Stimulated activated CD4-positive, alpha-beta T cell treated with anti-CD3 and anti-CD28 coated beads, Interleukin-2, amount 100 ng/mL, for 24 hours (primary cell): ENCODE measurements at regions not wholly inside any gene's neighbourhood (a gene's known extent, or its start where the extent isn't known, plus 50 kb on each side); places are given as distances from the start of the nearest gene placed in this dataset.

Source experiments
- DNase-seq, 2 donors: peaks; one replicate each; pipeline ENCODE4 v3.0.0-alpha.2; 2020

GRCh38 chr12:92614001-92614400 lies 88.8 kb upstream of the PLEKHG7 start:
- DNase-seq: no peak

GRCh38 chr12:92612611-92613010 lies 90.2 kb upstream of the PLEKHG7 start:
- DNase-seq: no peak

- no peak for DNase-seq
These were observed 94.4 kb upstream of the PLEKHG7 start for GRCh38 chr12:92608151-92609091.

- no peak for DNase-seq
These were observed 95.8 kb upstream of the PLEKHG7 start for GRCh38 chr12:92606956-92607355.

- no peak for DNase-seq
These were observed 97.1 kb upstream of the PLEKHG7 start for GRCh38 chr12:92605621-92606170.

- DNase-seq: no peak
These were observed 98.0 kb upstream of the PLEKHG7 start for GRCh38 chr12:92604786-92605185.

GRCh38 chr12:92603741-92604432 lies 98.9 kb upstream of the PLEKHG7 start:
- peak in 1 of 2 donors; percentile 23 for DNase-seq

- DNase-seq: no peak
These were observed 99.7 kb upstream of the PLEKHG7 start for GRCh38 chr12:92602930-92603623.

GRCh38 chr12:92602476-92602875 lies 100.3 kb upstream of the PLEKHG7 start:
- no peak for DNase-seq

- no peak for DNase-seq
These were observed 101.1 kb upstream of the PLEKHG7 start for GRCh38 chr12:92601680-92602079.

GRCh38 chr12:92601176-92601575 lies 101.6 kb upstream of the PLEKHG7 start:
- DNase-seq: no peak

GRCh38 chr12:92600052-92600451 lies 102.7 kb upstream of the PLEKHG7 start:
- no peak for DNase-seq

- no peak for DNase-seq
These were observed 104.8 kb upstream of the PLEKHG7 start for GRCh38 chr12:92597997-92598396.

- no peak for DNase-seq
These were observed 105.7 kb upstream of the PLEKHG7 start for GRCh38 chr12:92597118-92597517.

- DNase-seq: no peak
These were observed 106.4 kb upstream of the PLEKHG7 start for GRCh38 chr12:92596383-92596782.

GRCh38 chr12:92595663-92596062 lies 107.1 kb upstream of the PLEKHG7 start:
- no peak for DNase-seq

- DNase-seq: peak; percentile 64 to 78
These were observed 108.9 kb upstream of the PLEKHG7 start for GRCh38 chr12:92593734-92594402.

GRCh38 chr12:92585115-92585727 lies 117.6 kb upstream of the PLEKHG7 start:
- no peak for DNase-seq

- no peak for DNase-seq
These were observed 118.9 kb upstream of the PLEKHG7 start for GRCh38 chr12:92583910-92584309.

GRCh38 chr12:92582893-92583292 lies 119.9 kb upstream of the PLEKHG7 start:
- no peak for DNase-seq

GRCh38 chr12:92582475-92582874 lies 120.3 kb upstream of the PLEKHG7 start:
- no peak for DNase-seq

- no peak for DNase-seq
These were observed 121.2 kb upstream of the PLEKHG7 start for GRCh38 chr12:92581604-92582003.
